Gastrocnemius medialis (tissue), 4 donors: ENCODE measurements at regions not wholly inside any gene's neighbourhood (a gene's known extent, or its start where the extent isn't known, plus 50 kb on each side); places are given as distances from the start of the nearest gene placed in this dataset.

Experiments used
- POLR2A ChIP-seq, 2 donors: fragments of 450-650 bp; IDR thresholded peaks; one replicate each; pipeline ENCODE4 v1.6.1; 2017; ENCODE audit warnings: antibody characterized with exemption in 2 of 2, mild to moderate bottlenecking in 2 of 2, moderate library complexity in 2 of 2
- TF ChIP-seq, protein P1 (sequence below), 5 experiments: fragments of 450-650 bp in 3 of 5; fragments of 200-600 bp in 2 of 5; sonication (generic) in 2 of 5; IDR thresholded peaks in 4 of 5; conservative IDR thresholded peaks in 1 of 5; 1 replicate in 4 of 5; 2 replicates in 1 of 5; pipeline ENCODE4 v1.5.1; 2016 to 2019; ENCODE audit warnings: antibody characterized with exemption in 5 of 5, mild to moderate bottlenecking in 3 of 5, moderate library complexity in 3 of 5

GRCh38 chr13:39910833-39911232 lies 255.4 kb downstream of the COG6 start:
- TF ChIP-seq, protein P1, sequence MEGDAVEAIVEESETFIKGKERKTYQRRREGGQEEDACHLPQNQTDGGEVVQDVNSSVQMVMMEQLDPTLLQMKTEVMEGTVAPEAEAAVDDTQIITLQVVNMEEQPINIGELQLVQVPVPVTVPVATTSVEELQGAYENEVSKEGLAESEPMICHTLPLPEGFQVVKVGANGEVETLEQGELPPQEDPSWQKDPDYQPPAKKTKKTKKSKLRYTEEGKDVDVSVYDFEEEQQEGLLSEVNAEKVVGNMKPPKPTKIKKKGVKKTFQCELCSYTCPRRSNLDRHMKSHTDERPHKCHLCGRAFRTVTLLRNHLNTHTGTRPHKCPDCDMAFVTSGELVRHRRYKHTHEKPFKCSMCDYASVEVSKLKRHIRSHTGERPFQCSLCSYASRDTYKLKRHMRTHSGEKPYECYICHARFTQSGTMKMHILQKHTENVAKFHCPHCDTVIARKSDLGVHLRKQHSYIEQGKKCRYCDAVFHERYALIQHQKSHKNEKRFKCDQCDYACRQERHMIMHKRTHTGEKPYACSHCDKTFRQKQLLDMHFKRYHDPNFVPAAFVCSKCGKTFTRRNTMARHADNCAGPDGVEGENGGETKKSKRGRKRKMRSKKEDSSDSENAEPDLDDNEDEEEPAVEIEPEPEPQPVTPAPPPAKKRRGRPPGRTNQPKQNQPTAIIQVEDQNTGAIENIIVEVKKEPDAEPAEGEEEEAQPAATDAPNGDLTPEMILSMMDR (IDR thresholded peaks at IDR 0.05 in 4 of 5, conservative IDR thresholded peaks at IDR 0.05 in 1 of 5), result no peak
- TF ChIP-seq POLR2A (IDR thresholded peaks at IDR 0.05), result no peak
